GM13977 (cell line): ENCODE measurements at regions not wholly inside any gene's neighbourhood (a gene's known extent, or its start where the extent isn't known, plus 50 kb on each side); places are given as distances from the start of the nearest gene placed in this dataset.

Experiments
- DNase-seq: peaks from one replicate; pipeline ENCODE4 v3.0.0; 2012; ENCODE audit warnings: low spot score
- CTCF ChIP-seq: IDR thresholded peaks from 2 replicates; pipeline ENCODE4 v1.5.1; 2012; ENCODE audit warnings: mild to moderate bottlenecking, control low read depth; ENCODE audit not compliant: insufficient read depth; ENCODE audit errors: extremely low read depth, missing control alignments
- in situ Hi-C: fragments of 300-500 bp; cut with MboI; formaldehyde crosslinking; loops from one replicate; pipeline ENCODE4 v1.12.0; 2022; ENCODE audit warnings: low sequenced_read_pairs, low pct_unique_long_range_greater_than_20kb, mixed read lengths, inconsistent platforms; ENCODE audit not compliant: unreplicated experiment

GRCh38 chr3:103785017-103785416 is 1350.2 kb downstream of the ZPLD1 start:
- TF ChIP-seq CTCF, result no peak
- DNase-seq, result no peak
- in situ Hi-C loops, result no loop called here

GRCh38 chr3:103785537-103785936 is 1350.7 kb downstream of the ZPLD1 start:
- DNase-seq, result no peak
- TF ChIP-seq CTCF, result no peak
- in situ Hi-C loops, result no loop called here

- in situ Hi-C loops, result no loop called here
- no peak for TF ChIP-seq CTCF
- no peak for DNase-seq
Measured at GRCh38 chr3:103786296-103786695, 1351.5 kb downstream of the ZPLD1 start.

GRCh38 chr3:103787164-103787871 is 1352.5 kb downstream of the ZPLD1 start:
- no peak for TF ChIP-seq CTCF
- in situ Hi-C loops, result no loop called here

GRCh38 chr3:103787879-103788278 is 1353.1 kb downstream of the ZPLD1 start:
- DNase-seq, result no peak
- TF ChIP-seq CTCF, result no peak
- in situ Hi-C loops, result no loop called here

More at GRCh38 chr3:103787164-103787871, 1352.5 kb downstream of the ZPLD1 start:
- DNase-seq, result no peak

DNA sequence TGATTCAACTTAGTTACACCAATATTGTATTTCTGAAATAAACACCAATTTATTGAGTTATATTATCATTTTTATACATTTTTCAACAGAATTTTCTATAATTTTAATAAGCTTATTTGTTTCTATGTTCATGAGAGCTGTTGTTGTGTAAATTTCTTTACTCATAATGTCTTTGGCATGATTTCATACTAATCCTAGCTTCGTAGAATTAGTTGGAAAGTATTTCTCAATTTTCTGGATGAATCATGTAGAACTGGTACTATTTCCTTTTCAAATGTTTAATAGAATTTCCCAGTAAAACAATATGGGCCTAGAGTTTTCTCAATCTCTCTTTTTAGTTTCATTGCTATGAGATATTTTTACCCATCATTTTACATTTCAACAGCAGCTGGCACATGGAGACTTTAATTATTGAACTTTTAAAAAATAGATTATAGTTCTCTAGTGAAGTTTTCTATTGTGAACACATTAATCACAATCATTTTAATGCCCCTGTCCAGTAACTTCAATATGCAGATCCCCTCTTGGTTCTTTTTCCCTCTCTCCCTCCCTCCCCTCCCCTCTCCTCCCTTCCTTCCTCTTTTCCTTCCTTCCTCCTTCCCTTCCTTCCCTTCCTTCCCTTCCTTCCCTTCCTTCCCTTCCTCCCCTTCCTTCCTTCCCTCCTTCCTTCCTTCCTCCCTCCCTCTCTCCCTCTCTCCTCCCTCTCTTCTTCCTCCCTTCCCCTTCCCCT is 1357.1 kb downstream of the ZPLD1 start:
- no peak for TF ChIP-seq CTCF
- DNase-seq, result no peak
- in situ Hi-C loops, result no loop called here
